ENCODE measurements at regions not wholly inside any gene's neighbourhood (a gene's known extent, or its start where the extent isn't known, plus 50 kb on each side); places are given as distances from the start of the nearest gene placed in this dataset.

- no peak overlapping the region for H2AFZ ChIP-seq (ENCODE audit: low read depth, low read length)
- H3K9me3 ChIP-seq (ENCODE audit: low read length): no peaks in the 10 kb centered on the region
- H4K20me1 ChIP-seq (ENCODE audit: insufficient read depth): no peaks in the 10 kb centered on the region
- no peak overlapping the region for H3K4me3 ChIP-seq (ENCODE audit: low read length)
- H3K9ac ChIP-seq (ENCODE audit: low read length): no peak overlapping the region
- no peaks in the 10 kb centered on the region for H3F3A ChIP-seq (ENCODE audit: insufficient read depth, low read length, poor library complexity, severe bottlenecking)
- no peaks in the 10 kb centered on the region for H3K36me3 ChIP-seq (ENCODE audit: insufficient read depth, low read length)
- H3K4me2 ChIP-seq (ENCODE audit: low read length): no peak overlapping the region
- H3K79me2 ChIP-seq (replicated peaks; ENCODE audit: insufficient read depth, low read length): no peaks in the 10 kb centered on the region
- H3K9me2 ChIP-seq (ENCODE audit: insufficient read depth, low read length): no peaks in the 10 kb centered on the region
- no peaks in the 10 kb centered on the region for H3K27me3 ChIP-seq (ENCODE audit: insufficient read depth, low read depth, low read length)
- TF ChIP-seq TAF1 (IDR thresholded peaks at IDR 0.05; ENCODE audit: low read depth) (no peak), SMC3 (conservative IDR thresholded peaks at IDR 0.05; ENCODE audit: poor library complexity) (no peak), EZH2 (IDR thresholded peaks at IDR 0.05; ENCODE audit: borderline replicate concordance, insufficient read depth, low read length, poor library complexity, severe bottlenecking) (no peak), POLR2AphosphoS5 (IDR thresholded peaks at IDR 0.05) (no peak), MXI1 (conservative IDR thresholded peaks at IDR 0.05; ENCODE audit: poor library complexity, severe bottlenecking) (no peak), RAD21 (conservative IDR thresholded peaks at IDR 0.05) (no peak)
- TF ChIP-seq, protein P1, sequence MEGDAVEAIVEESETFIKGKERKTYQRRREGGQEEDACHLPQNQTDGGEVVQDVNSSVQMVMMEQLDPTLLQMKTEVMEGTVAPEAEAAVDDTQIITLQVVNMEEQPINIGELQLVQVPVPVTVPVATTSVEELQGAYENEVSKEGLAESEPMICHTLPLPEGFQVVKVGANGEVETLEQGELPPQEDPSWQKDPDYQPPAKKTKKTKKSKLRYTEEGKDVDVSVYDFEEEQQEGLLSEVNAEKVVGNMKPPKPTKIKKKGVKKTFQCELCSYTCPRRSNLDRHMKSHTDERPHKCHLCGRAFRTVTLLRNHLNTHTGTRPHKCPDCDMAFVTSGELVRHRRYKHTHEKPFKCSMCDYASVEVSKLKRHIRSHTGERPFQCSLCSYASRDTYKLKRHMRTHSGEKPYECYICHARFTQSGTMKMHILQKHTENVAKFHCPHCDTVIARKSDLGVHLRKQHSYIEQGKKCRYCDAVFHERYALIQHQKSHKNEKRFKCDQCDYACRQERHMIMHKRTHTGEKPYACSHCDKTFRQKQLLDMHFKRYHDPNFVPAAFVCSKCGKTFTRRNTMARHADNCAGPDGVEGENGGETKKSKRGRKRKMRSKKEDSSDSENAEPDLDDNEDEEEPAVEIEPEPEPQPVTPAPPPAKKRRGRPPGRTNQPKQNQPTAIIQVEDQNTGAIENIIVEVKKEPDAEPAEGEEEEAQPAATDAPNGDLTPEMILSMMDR (IDR thresholded peaks at IDR 0.05; ENCODE audit: poor library complexity, severe bottlenecking): no peak
- TF ChIP-seq, protein P2, sequence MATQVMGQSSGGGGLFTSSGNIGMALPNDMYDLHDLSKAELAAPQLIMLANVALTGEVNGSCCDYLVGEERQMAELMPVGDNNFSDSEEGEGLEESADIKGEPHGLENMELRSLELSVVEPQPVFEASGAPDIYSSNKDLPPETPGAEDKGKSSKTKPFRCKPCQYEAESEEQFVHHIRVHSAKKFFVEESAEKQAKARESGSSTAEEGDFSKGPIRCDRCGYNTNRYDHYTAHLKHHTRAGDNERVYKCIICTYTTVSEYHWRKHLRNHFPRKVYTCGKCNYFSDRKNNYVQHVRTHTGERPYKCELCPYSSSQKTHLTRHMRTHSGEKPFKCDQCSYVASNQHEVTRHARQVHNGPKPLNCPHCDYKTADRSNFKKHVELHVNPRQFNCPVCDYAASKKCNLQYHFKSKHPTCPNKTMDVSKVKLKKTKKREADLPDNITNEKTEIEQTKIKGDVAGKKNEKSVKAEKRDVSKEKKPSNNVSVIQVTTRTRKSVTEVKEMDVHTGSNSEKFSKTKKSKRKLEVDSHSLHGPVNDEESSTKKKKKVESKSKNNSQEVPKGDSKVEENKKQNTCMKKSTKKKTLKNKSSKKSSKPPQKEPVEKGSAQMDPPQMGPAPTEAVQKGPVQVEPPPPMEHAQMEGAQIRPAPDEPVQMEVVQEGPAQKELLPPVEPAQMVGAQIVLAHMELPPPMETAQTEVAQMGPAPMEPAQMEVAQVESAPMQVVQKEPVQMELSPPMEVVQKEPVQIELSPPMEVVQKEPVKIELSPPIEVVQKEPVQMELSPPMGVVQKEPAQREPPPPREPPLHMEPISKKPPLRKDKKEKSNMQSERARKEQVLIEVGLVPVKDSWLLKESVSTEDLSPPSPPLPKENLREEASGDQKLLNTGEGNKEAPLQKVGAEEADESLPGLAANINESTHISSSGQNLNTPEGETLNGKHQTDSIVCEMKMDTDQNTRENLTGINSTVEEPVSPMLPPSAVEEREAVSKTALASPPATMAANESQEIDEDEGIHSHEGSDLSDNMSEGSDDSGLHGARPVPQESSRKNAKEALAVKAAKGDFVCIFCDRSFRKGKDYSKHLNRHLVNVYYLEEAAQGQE (IDR thresholded peaks at IDR 0.05; ENCODE audit: borderline replicate concordance): no peak
- no peak overlapping the region for H3K27ac ChIP-seq (ENCODE audit: low read length)
Measured at GRCh38 chr5:33260098-33260497, 180.7 kb upstream of the TARS1 start.

DNA sequence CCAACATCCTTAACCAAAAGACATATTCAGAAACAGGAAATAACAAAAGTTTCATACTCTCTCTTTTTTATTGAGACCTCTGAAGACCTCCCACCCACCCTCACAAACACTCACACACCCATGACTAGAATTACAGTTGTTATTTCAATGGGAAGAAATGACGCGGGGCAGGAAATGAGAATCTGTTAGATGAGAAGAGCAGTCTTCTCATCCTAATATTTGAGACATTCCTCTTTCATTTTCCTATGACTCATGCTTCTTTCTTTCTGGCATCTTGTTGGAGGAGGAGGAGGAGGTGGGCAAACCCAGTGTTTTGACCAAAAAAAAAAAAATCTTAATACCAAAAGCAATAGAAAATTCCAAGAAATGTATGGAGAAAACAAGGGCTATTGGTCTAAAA, 179.5 kb upstream of the TARS1 start:
- no peaks in the 10 kb centered on the region for H3K9me3 ChIP-seq (ENCODE audit: low read length)
- H3F3A ChIP-seq (ENCODE audit: insufficient read depth, low read length, poor library complexity, severe bottlenecking): no peaks in the 10 kb centered on the region
- no peaks in the 10 kb centered on the region for H3K9me2 ChIP-seq (ENCODE audit: insufficient read depth, low read length)
- H3K36me3 ChIP-seq (ENCODE audit: insufficient read depth, low read length): no peaks in the 10 kb centered on the region
- no peaks in the 10 kb centered on the region for H3K27me3 ChIP-seq (ENCODE audit: insufficient read depth, low read depth, low read length)
- no peak overlapping the region for H2AFZ ChIP-seq (ENCODE audit: low read depth, low read length)
- H3K4me3 ChIP-seq (ENCODE audit: low read length): no peak overlapping the region
- no peak overlapping the region for H3K27ac ChIP-seq (ENCODE audit: low read length)
- no peak overlapping the region for H3K4me2 ChIP-seq (ENCODE audit: low read length)
- no peak overlapping the region for H3K9ac ChIP-seq (ENCODE audit: low read length)
- H4K20me1 ChIP-seq (ENCODE audit: insufficient read depth): no peaks in the 10 kb centered on the region
- no peaks in the 10 kb centered on the region for H3K79me2 ChIP-seq (replicated peaks; ENCODE audit: insufficient read depth, low read length)
- TF ChIP-seq SMC3 (conservative IDR thresholded peaks at IDR 0.05; ENCODE audit: poor library complexity): no peak
- no peak for TF ChIP-seq EZH2 (IDR thresholded peaks at IDR 0.05; ENCODE audit: borderline replicate concordance, insufficient read depth, low read length, poor library complexity, severe bottlenecking)
- no peak for TF ChIP-seq POLR2AphosphoS5 (IDR thresholded peaks at IDR 0.05)
- no peak for TF ChIP-seq MXI1 (conservative IDR thresholded peaks at IDR 0.05; ENCODE audit: poor library complexity, severe bottlenecking)
- no peak for TF ChIP-seq EP300 (conservative IDR thresholded peaks at IDR 0.05; ENCODE audit: poor library complexity, severe bottlenecking)
- TF ChIP-seq TAF1 (IDR thresholded peaks at IDR 0.05; ENCODE audit: low read depth): no peak
- TF ChIP-seq RAD21 (conservative IDR thresholded peaks at IDR 0.05): no peak
- TF ChIP-seq, protein P2 (IDR thresholded peaks at IDR 0.05; ENCODE audit: borderline replicate concordance): no peak
- TF ChIP-seq, protein P1 (IDR thresholded peaks at IDR 0.05; ENCODE audit: poor library complexity, severe bottlenecking): no peak

All from neural cell (in vitro differentiated cells).